HG03460 (cell line): ENCODE measurements at regions not wholly inside any gene's neighbourhood (a gene's known extent, or its start where the extent isn't known, plus 50 kb on each side); places are given as distances from the start of the nearest gene placed in this dataset.

ENCODE experiments used
- ATAC-seq: cut with Tn5 transposase; IDR thresholded peaks from one replicate; pipeline ENCODE4 v1.9.1; 2021; ENCODE audit not compliant: unreplicated experiment

DNA sequence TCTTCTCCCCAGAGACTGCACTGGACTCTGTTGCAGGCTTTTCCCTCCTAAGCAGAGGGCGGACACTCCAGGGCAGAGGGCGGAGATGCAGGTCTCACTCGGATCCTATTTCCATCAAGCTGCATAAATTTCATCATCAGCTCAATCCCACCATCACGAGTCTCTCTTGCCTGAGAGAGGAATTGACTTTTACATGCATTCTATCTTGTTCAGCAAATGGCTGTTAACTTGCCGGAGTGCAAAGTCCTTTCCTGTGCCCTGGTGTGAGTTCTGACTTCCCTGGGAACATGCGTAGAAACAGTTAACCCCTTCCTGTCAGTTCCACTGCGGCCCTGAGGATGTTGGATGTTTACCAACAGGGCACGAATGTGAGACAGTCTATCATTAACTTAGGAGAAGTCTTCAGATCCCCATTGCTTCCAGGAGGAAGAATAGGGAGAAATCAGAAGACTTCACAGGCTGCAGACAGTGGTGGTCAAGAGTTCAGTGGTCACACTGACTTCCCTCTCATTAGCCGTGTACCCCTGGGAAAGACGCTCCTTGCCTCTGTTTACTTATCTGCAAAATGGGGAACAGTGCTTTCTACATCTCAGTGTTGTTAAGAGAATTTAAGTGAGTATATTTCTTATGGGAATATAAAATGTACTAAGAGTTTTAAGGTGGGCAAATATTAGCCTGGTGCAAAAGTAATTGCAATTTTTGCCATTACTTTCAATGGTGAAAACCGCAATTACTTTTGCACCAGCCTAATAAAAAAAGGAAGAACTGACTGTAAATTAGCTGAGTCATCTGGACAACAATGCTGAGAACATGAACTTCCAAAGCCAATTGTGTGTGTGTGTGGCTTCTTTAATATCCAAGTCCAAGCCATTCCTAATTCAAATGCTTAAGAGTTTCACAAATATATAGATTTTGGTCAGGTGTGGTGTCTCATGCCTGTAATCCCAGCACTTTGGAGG lies 248.0 kb downstream of the DRD1 start:
- no peak for ATAC-seq

DNA sequence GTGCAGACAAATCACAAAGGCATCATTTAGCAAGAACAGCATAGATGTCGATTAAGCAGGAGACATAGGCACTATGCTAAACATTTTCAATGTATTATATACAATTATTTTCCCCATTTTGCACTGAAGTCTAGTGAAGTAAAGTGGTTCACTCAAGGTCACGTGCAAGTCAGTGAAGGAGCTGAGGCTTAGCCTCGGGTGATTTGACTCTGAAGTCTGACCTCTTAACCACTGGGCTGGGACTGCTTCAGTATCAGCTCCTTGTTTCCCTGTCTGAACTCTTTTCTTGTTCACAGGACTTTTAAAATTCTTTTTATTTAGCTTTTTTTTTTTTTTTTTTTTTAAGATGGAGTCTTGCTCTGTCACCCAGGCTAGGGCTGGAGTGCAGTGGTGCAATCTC lies 262.7 kb downstream of the DRD1 start:
- no peak for ATAC-seq

- no peak for ATAC-seq
Measured at GRCh38 chr5:175170899-175171298, 273.1 kb downstream of the DRD1 start.

DNA sequence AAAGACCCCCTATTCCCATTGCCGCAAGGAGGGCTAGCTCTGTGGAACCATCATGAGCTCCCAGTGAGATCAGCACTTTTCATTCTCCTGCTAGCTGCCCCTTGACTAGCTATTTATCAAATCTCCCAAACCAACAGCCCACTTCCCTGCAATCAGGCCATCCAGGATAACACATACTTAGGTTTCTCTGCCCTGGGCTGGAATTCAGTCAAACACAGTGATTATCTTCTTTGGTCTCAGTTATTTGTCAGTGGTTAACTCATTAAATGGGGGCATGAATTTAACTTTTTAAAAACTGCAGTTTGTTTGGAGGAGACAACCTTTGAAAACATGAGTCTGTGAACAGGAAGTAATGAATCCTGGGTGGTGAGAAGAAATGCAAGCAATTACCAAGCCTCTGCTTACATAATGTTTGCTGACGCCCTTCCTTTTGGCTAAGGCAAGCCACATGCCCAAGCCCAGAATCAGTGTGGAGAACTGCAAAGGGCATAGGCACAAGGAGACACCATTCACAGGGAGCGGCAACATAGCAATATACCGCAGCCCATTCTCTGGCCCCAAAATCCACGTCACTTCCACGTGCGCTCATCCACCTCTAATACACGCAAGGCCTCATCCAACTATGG lies 275.0 kb downstream of the DRD1 start:
- ATAC-seq, result no peak

DNA sequence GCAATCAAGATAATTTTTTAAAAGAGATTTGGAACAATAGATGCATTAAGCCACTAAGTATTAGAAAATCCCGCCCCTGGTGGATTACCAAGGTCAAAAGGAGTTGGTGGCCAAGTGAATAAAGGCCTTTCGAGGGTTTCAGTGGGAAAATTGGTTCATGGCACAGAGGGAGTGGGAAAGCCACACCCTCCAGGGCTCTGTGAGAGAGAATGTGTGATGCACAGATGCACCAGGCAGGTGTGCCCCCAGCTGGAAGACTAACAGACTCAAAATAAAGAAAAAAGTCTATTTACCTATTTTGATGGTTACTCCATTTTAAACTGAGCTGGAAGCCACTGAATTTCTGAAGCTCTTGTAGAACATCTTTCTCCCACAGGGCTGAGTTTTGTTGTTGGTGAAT lies 278.0 kb downstream of the DRD1 start:
- no peak for ATAC-seq

GRCh38 chr5:175163586-175164275 lies 280.3 kb downstream of the DRD1 start:
- ATAC-seq, result no peak

DNA sequence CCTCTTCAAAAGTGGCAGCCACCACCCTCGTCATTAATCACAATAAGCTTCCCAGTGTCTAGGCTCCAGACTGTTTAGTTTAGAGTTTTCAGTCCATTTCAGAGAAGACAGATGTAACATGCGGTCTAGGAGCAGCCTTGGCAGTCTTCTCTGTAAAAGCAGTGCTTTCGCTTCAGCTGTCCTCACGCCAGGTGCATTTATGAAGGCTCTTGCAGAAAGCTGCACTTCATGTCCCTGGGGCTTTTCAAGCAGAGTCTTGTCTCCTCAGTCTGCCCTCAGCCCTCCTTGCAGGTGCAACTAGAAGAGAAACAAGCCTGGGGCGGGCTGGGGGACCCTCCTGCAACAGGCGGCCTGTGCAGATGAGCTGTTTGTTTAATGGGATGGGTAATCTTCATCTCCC lies 281.9 kb downstream of the DRD1 start:
- no peak for ATAC-seq

DNA sequence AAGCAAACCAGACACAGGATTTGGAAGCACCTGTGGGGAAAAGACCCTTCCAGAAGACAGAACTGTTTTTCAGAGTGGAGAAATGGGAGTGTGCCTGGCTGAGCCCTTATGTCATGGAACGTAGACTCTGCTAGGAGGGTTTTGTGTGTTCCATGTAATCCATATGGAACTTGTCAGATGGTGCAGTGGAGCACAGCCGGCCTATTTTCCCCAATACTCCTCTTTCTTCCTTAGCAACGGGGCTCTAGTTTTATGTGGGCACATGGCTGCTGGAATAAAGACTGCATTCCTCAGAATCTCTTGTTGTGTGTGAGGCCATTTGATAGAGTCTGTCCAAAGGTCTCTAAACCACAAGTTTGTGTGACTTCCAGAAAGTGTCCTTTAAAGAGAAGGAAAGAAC lies 284.0 kb downstream of the DRD1 start:
- no peak for ATAC-seq

DNA sequence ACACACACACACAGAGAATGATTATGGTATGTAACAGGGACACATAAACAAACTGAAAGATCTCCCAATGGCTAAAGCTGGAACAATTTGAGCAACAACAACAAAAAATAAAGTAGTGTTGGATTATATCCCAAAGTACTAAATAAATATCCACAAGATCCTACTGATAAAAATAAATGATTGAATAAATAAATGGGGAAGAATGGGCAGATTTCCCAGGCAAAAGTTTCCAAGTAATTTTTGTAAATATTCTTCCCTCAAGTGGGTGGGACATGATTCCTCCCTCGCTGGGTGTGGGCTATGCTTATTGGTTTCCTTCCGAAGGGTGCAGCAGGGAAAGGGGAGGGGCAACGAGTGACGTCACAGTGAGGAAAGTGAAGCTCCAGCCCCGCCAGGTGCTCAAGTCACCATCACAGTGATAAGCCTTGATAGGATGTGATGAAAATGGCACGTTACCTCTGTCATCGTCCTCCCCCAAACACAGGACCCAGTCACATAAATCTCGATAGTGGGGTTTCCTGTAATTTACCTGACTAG lies 295.3 kb downstream of the DRD1 start:
- ATAC-seq, result no peak

GRCh38 chr5:175146733-175147132 lies 297.2 kb downstream of the DRD1 start:
- no peak for ATAC-seq

GRCh38 chr5:175141421-175141820 lies 302.6 kb downstream of the DRD1 start:
- ATAC-seq, result no peak

DNA sequence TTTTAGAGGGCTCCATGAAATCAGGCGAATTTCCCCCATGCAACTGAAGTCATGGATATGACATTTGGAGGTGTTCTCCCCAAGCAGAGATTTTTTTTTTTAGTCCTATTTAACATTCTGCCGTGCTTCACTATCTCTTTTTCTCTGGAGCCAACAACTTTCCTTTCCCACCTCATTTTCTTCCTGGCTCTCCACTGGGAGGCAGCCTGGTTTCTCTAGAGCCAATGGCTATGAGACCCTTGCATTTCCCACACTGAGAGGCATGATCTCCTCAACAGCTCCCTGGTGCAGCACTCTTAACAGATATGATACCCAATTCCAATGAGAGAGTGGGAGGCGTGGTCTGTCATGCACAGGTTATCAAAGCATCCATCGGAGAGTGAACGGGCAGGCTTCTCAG lies 310.8 kb downstream of the DRD1 start:
- no peak for ATAC-seq

DNA sequence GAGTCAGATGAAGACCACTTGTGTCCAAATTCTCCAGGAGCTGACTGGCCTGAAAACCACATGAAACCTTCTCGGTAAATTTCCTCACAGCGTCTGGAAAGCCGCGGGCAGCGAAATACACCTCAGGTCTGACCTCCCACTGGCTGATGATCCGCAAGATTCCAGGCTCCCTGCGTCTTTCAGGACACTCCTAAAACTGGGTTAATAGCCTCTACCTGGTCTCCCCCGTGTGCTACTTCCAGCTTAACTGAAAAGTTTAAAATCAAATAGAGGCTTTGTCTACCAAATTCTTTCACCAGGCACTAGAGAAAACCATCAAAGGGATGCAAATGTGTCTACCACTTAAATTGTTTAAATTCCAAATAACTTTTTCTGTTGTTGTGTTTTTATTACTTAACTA lies 312.6 kb downstream of the DRD1 start:
- no peak for ATAC-seq

GRCh38 chr5:175129619-175130018 lies 314.4 kb downstream of the DRD1 start:
- ATAC-seq, result no peak

DNA sequence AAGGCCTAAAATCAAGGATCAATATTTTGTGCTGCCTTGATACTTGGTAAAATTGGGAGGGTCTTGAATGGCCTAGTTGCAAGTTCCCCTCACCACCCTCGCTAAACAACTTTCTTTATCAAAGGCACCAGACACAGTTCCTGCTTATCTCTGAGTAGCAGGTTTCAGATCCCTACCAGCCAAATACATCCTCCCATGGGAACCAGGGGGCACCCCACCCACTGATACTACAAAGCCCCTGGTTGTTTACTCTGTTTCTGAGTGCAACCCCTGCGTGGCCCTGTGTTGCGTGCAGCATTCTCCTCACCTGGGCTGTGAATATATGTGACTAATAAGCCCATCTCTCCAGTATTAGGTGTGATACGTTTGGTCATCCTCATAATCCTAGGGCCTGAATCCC lies 314.9 kb downstream of the DRD1 start:
- ATAC-seq, result no peak

GRCh38 chr5:175124821-175125220 lies 319.2 kb downstream of the DRD1 start:
- ATAC-seq, result no peak

DNA sequence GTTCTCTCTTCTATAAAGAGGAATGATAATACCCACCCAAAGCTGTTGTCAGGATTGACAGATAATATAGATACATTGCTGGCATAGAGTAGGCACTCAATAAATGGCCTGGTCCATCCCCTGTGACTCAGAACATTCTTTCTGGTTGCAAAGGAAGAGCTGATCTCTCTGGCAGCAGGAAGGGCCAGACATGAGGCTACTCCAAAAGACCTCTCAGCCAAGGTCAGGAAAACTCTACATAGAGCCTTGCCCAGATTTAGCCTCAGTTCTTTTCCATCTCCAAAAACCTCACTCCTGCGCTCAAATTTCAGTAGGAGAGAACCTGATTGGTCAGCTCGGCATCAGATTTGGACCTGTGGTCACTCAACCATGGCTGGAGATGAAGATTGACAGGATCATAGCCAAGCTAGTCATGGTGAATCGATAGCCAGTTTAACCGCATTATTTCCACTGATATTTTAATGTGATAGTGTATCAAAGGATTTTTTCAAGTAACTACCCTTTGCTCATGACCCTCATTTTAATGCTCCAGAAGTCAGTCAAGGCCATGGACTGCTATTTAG lies 319.6 kb downstream of the DRD1 start:
- no peak for ATAC-seq

DNA sequence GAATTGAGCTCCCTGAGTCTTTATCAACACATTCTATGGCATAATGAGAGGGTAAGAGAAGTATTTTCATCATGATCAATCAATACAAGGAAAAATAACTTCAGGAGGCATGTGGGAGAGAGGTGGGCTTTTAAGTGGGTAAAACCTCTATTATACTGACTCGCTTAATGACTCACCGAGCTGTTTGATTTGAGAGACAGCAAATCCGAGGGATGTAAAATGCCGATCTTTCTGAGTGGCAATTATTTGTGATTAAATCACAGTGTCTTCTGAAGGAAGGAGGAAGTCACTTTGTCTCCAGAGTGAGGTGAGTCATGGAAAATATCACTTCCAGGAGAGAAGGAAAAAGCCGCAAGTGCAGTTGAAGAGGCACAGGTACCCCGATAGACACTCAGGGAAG lies 320.4 kb downstream of the DRD1 start:
- no peak for ATAC-seq

DNA sequence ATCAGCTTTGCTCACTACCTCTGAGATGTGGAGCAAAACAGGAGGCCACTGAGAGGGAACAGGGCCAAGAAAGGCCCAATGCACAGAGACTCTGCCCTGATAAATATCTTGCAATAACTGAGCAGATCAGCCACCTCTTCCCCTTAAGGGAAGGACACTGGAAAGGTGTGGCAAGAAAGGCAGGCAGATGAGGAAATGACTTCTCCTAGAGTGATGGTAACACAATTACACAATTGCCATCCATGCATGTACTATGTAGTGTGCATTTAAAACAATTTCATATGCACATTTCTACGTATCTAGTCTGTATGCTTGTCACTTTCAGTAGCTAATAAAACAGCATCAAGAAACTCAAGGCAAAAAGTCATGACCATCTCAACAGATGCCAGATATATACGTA lies 322.5 kb downstream of the DRD1 start:
- ATAC-seq, result no peak

- no peak for ATAC-seq
Measured at GRCh38 chr5:175120412-175120811, 323.6 kb downstream of the DRD1 start.

GRCh38 chr5:175118700-175119309 lies 325.2 kb downstream of the DRD1 start:
- ATAC-seq, result no peak
